ENCODE measurements at regions not wholly inside any gene's neighbourhood (a gene's known extent, or its start where the extent isn't known, plus 50 kb on each side); places are given as distances from the start of the nearest gene placed in this dataset.

- TF ChIP-seq CTCF (IDR thresholded peaks at IDR 0.05) (no peak), POLR2A (IDR thresholded peaks at IDR 0.05) (no peak)
Observed at GRCh38 chr5:18203296-18203695, 569.0 kb downstream of the TAF11L14 start.

All from adrenal gland (tissue), 5 donors.